AG04449 (cell line): ENCODE measurements at regions not wholly inside any gene's neighbourhood (a gene's known extent, or its start where the extent isn't known, plus 50 kb on each side); places are given as distances from the start of the nearest gene placed in this dataset.
"Not testable (repeated sequence)": the region's sequence is repeated elsewhere in the genome, so short reads cannot be mapped to it uniquely, and the experiment has no call there.

Source experiments
- CTCF ChIA-PET: fragments of 350-600 bp; formaldehyde crosslinking; extraction: SDS; loops from one replicate; lab custom pipeline; 2021; ENCODE audit warnings: antibody characterized with exemption; lab: Yijun Ruan, JAX
- POLR2A ChIA-PET: fragments of 400-600, 350-600 bp; formaldehyde crosslinking; extraction: SDS; loops from one replicate; lab custom pipeline; 2020; ENCODE audit warnings: antibody characterized with exemption, inconsistent platforms; lab: Yijun Ruan, JAX
- DNase-seq: peaks from one replicate; pipeline ENCODE4 v3.0.0-alpha.2; 2010; ENCODE audit warnings: low read depth, low spot score
- H3K4me3 ChIP-seq: 2 replicates; pipeline ENCODE4 v1.5.1; 2011; ENCODE audit warnings: low read depth, mild to moderate bottlenecking, control low read depth, low read length
- TF ChIP-seq, protein P1 (sequence below): IDR thresholded peaks from one replicate; pipeline ENCODE4 v1.5.1; 2011; ENCODE audit warnings: mild to moderate bottlenecking, moderate library complexity, low read length, control low read depth, inconsistent platforms; ENCODE audit not compliant: insufficient read depth; ENCODE audit errors: missing control alignments

DNA sequence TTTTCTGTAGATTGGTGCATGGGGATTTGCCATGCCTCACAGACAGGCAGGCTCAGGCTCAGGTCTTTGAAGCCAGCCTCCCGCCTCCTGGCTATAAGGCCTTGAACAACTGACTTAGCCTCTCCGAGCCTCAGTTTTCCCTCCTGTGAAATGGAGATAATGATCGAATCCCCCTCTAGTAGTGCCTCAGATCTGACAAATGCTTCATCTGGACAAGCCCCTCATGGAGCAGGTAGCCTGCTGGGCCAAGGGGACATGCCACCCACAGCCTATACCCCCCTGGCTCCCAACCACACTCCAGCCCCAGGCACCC is 68.1 kb upstream of the LCTL start:
- no peak overlapping the region for H3K4me3 ChIP-seq
- ChIA-PET CTCF (interaction anchor here (0.5 to 9.6 kb wide), 3 partner anchors 15 to 392 kb away, joined by 3 to 66 read pairs (median 10); no protein-coding TSS in a partner anchor), POLR2A (no interaction called here)
- no peak for DNase-seq
- TF ChIP-seq, protein P1, sequence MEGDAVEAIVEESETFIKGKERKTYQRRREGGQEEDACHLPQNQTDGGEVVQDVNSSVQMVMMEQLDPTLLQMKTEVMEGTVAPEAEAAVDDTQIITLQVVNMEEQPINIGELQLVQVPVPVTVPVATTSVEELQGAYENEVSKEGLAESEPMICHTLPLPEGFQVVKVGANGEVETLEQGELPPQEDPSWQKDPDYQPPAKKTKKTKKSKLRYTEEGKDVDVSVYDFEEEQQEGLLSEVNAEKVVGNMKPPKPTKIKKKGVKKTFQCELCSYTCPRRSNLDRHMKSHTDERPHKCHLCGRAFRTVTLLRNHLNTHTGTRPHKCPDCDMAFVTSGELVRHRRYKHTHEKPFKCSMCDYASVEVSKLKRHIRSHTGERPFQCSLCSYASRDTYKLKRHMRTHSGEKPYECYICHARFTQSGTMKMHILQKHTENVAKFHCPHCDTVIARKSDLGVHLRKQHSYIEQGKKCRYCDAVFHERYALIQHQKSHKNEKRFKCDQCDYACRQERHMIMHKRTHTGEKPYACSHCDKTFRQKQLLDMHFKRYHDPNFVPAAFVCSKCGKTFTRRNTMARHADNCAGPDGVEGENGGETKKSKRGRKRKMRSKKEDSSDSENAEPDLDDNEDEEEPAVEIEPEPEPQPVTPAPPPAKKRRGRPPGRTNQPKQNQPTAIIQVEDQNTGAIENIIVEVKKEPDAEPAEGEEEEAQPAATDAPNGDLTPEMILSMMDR = no peak

DNA sequence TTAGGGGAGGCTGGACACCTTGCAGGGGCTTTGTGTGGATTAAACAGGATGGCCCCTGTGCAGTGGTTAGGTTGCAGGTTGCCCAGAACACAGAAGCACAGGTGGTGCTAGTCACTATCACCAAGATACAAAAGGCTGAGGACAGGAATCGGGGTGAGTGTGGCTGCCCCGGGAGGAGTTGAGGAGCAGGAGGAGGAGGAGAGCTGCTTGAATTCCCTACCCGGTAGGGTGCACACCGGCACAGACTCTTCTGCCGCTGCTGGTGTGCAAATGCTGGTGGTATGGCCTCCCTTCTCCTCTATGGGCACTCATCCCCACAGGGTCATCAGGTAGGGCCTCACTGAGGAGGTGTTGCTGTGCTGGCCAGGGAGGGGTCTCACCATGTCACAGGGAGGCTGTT is 67.5 kb upstream of the SMAD6 start:
- ChIA-PET CTCF (interaction anchor here (0.8 to 9.6 kb wide), 3 partner anchors 11 to 218 kb away, joined by 3 to 66 read pairs (median 10); no protein-coding TSS in a partner anchor), POLR2A (no interaction called here)
- H3K4me3 ChIP-seq = no peak overlapping the region
- no peak for DNase-seq
- TF ChIP-seq, protein P1 = no peak

DNA sequence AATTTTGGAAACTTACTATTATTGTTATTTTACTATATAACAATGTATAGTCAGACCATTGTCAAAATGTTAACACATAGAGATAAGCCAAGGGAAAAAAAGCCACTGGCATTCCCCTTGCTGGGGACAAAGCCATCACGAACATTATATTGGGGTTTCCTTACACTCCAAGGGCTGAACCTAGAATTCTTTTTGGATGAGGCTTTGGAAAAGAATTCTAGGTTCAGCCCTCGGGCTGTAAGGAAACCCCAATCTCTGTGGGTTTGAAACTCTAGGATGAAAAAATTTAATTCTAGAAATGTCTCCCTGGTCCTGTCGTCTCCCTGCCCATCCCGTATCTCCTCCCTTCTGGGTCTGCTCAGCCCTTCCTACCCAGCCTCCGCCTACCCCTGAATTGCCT is 67.0 kb upstream of the SMAD6 start:
- H3K4me3 ChIP-seq = no peak overlapping the region
- no peak for DNase-seq
- TF ChIP-seq, protein P1 = no peak
- ChIA-PET CTCF (interaction anchor here (0.8 to 9.6 kb wide), 4 partner anchors 11 to 217 kb away, joined by 3 to 66 read pairs (median 6); no protein-coding TSS in a partner anchor), POLR2A (no interaction called here)

DNA sequence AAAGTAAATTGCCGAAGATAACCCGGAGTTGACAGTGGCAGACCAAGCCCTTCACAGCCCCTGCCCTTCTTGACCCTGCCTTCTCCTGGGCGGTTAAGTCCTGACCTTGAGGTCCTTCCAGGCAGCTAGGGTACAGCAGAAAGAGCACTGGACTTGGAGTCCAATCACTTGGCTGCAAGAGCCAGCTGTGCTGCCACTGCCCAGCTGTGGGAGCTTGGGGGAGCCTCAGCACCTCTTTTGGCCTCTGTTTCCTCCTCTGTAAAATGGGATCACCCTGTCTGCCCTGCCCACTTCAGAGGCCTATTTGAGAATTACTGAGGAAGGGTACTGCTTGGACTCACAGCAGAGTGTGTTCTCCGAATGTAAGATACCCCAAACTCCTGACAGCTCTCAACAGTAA is 66.2 kb upstream of the SMAD6 start:
- no peak for DNase-seq
- ChIA-PET POLR2A (no interaction called here), CTCF (interaction anchor here (1.4 to 9.6 kb wide), 3 partner anchors 10 to 217 kb away, joined by 3 to 66 read pairs (median 10); no protein-coding TSS in a partner anchor)
- no peak overlapping the region for H3K4me3 ChIP-seq
- TF ChIP-seq, protein P1 = no peak

DNA sequence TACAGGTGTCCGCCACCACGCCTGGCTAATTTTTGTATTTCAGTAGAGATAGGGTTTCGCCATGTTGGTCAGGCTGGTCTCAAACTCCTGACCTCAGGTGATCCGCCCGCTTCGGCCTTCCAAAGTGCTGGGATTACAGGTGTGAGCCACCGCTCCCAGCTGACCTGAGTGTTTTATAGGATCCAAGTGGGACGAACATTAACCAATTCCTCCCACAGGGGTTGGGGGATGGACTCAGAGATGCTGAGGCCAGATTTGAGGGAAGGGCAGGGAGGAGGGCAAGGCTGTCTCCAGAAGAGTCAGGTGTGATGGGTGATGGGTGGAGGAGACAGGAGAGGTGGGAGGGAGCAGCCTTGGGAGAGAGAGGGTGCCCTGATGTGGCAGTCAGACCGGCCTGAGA is 65.0 kb upstream of the SMAD6 start:
- CTCF ChIA-PET = interaction anchor here (9.6 kb wide), 1 partner anchor 18 kb away, joined by 66 read pairs; no protein-coding TSS in a partner anchor

DNA sequence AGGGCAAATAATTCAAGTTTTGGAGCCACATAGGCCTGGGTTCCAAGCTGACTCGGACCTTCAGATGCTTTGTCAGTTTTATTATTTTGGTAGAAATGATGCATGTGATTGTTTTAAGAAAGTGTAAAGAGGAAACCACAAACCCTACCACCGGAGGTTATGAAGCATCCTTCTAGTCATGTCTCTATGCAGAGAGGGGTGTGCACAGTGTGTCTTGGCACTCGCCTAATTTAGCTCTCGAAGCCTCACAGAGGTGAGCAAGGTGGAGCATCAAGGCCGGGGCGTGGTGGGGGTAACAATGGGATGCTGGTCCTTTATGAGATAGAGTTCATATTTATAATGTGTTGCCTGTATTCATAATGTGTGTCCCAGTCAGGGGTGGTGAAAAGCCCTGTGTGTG is 63.7 kb upstream of the SMAD6 start:
- TF ChIP-seq, protein P1 = no peak
- H3K4me3 ChIP-seq = no peak overlapping the region
- DNase-seq = no peak
- ChIA-PET CTCF (interaction anchor here (0.9 to 2.0 kb wide), 4 partner anchors 8 to 222 kb away, joined by 3 to 7 read pairs (median 4); no protein-coding TSS in a partner anchor), POLR2A (interaction anchor here (0.6 to 1.2 kb wide), 2 partner anchors 66 to 160 kb away, joined by 3 to 4 read pairs; no protein-coding TSS in a partner anchor)

More for the DNA sequence above, 65.0 kb upstream of the SMAD6 start:
- not testable (repeated sequence) for H3K4me3 ChIP-seq, DNase-seq
- POLR2A ChIA-PET = interaction anchor here (1.2 kb wide), 1 partner anchor 162 kb away, joined by 4 read pairs; no protein-coding TSS in a partner anchor
